ENCODE measurements at regions not wholly inside any gene's neighbourhood (a gene's known extent, or its start where the extent isn't known, plus 50 kb on each side); places are given as distances from the start of the nearest gene placed in this dataset.
"Not testable (repeated sequence)": the region's sequence is repeated elsewhere in the genome, so short reads cannot be mapped to it uniquely, and the experiment has no call there.

DNA sequence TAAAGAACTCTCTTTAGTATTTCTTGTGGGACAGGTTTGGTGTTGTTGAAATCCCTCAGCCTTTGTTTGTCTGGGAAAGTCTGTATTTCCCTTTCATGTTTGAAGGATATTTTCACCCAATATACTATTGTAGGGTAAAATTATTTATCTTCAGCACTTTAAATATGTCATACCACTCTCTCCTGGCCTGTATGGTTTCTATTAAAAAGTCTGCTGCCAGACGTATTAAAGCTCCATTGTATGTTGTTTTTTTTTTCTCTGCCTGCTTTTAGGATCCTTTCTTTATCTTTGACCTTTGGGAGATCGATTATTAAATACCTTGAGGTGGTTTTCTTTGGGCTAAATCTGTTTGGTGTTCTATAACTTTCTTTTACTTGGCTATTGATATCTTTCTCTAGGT lies 119.0 kb upstream of the TBC1D5 start:
- DNase-seq = no peak

DNA sequence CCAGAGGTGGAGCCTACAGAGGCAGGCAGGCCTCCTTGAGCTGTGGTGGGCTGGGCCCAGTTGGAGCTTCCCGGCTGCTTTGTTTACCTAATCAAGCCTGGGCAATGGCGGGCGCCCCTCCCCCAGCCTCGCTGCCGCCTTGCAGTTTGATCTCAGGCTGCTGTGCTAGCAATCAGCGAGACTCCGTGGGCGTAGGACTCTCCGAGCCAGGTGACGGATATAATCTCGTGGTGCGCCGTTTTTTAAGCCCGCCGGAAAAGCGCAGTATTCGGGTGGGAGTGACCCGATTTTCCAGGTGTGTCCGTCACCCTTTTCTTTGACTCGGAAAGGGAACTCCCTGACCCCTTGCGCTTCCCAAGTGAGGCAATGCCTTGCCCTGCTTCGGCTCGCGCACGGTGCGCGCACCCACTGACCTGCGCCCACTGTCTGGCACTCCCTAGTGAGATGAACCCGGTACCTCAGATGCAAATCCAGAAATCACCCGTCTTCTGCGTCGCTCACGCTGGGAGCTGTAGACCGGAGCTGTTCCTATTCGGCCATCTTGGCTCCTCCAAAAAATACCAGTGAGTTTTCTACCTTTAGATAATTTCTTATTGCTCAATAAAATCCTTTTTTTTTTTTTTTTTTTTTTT lies 118.5 kb upstream of the TBC1D5 start:
- not testable (repeated sequence) for DNase-seq

DNA sequence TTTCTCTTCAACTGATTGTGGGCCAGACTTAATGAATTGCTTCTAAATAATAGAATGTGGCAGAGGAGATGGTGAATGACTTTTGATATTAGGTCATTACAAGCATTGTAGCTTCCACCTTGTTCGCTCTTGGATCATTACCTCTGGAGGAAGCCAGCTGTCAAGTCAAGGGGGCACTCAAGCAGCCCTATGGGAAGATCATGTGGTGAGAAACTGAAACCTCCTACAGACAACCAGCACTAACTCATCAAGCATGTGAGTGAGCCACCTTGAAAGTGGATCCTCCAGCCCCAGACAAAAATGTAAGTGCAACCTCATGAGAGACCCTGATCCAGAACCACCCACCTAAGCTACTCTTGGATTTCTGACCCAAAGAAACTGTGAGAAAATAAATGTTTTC lies 109.8 kb upstream of the TBC1D5 start:
- no peak for DNase-seq

DNA sequence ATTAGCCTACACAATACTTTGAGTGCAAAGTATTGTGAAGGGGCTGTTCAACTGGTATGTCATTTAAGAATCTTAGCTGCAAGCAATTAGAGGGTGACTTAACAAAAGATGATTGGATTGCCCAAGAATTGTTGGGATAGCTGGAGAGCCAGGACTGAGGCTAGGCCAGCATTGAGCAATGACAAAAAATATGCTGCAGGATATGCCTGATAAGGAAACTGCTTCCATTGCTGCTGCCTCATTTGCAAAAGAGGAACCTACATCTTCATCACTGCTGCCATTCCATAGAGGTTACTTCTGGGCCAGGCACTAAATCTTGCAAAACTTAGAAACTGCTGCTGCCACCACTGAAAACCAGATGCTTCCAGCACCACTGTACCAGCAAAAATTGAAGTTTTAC lies 108.0 kb upstream of the TBC1D5 start:
- no peak for DNase-seq

DNA sequence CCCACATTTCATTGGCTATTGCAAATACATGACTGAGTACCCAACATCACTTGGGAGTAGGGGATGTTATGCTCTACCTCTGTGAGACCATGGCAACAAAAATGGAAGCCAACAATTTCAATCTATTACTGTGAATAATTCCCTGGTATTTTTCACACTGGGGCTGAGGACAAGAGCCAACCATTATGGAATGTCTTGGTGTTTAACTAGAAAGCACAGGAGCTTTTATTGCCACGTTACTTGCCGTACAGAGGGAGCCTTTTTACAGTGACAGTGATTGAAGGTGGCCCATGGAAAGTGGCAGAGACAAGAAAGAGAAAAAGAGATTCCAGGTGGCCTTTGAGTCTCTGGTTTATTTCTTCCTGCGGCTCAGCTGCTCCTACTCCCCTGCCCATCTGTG lies 105.7 kb upstream of the TBC1D5 start:
- DNase-seq = no peak

DNA sequence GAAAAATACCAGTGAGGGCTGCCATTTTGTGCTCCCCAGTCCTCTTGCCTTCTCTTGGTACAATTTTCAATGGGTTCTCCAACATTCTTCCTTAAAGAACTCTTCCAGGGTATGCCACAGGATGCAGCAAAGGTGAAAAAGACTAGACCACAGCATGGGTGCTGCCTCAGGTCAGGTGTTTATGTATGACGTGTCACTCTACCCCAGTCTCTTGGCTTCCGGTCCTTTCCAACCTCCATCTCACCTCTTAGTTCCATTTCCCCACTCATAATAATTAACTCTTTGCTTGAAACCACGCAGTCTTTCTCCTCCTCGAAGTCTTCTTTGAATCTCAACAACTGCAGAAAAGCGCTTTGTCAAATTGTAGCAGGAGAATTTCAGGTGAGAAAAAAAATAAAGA lies 104.7 kb upstream of the TBC1D5 start:
- no peak for DNase-seq

DNA sequence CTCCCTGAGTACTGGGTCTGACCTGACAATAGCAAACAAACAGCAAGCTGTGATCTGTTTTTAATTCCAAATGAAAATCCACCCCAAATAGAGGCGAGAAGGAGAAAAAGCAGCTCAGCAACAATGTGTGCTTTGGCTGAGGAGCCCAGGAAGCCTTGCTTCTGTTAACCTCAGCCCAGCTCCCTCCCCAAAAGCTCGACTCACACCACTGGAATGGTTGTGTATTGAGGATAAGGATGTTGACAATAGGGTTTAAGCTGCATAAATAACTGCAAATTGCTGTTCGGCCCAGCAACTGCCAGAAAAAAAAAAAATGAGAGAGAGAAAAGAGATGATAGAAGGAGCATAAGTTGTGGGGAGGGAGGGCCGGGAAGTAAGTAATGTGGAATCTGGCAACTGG lies 104.0 kb upstream of the TBC1D5 start:
- DNase-seq = no peak

DNA sequence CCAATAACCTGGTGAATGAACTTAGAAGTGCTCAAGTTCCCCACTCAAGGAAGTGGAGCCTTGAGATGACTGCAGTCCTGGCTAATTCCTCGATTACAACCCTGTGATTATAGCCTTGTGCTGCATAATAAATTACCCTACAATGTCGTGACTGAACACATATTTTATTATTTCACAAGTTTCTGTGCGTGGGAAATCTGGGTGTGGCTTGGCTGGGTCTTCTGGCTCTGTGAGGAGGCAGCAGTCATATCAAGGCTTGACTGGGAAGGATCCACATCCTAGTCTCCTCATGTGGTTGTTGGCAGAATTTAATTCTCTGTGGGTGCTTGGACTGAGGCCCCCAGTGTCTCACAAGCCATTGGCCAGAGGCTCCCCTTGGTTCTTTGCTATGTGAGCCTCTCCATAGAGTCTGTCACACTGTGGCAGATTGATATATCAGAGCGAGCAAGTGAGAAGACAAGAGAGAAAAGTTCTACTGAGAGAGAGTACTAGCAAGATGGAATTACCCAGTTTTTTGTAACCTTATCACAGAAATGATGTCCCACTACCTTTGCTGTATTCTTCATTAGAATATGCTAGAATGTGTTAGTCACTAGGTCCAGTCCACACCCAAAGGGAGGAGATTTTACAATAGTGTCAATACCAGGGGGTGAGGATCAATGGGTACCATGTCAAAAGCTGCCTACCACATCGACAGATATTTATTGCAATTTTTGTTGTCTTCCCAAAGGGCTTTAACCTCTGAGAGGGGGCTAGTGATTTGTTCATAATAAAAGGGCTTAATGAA lies 102.8 kb upstream of the TBC1D5 start:
- DNase-seq = no peak

DNA sequence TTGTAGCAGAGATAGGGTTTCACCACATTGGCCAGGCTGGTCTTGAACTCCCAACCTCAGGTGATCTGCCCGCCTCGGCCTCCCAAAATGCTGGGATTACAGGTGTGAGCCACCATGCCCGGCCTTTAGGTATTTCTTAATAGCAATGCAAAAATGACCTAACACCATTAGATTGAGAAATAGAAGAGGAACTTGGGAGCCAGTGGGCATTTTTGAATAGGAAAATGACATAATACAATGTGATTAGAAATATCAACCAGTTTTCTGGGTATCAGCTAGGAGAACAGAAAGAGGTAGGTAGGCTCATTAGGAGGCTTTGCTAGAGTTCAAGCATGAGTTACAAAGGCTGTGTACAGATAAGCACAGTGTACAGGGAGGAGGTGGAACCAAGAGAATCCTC lies 101.8 kb upstream of the TBC1D5 start:
- no peak for DNase-seq

DNA sequence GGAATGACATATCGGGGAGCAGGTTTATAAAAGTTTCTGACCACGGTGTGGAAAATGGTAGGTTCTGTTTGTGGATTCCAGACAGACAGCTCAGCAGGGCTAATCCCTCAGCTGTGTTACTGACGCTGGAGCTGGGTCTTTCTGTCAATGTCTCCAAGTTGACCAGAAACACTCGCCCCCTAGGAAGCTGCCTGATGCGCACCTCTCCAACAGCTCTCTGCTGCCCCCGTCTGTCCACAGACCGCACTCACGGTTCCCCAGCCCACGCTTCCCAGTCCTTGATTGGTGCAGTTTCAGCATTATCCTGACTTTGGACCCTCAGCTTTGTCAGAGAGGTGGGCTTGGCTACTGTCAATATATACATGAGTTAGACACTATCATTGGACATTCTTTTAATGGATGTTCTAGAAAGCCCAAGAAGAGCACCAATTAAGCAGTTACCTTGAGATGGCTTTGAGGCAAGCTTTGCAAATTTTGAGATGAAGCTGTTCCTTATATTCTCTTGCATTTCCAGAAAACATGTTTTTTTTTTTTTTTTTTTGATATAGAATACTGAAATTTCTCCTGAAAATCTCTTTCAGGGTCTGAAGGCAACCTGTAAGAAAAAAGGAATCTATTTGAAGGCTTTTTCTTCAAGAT lies 98.9 kb upstream of the TBC1D5 start:
- peak; percentile 87 to 89 for DNase-seq

DNA sequence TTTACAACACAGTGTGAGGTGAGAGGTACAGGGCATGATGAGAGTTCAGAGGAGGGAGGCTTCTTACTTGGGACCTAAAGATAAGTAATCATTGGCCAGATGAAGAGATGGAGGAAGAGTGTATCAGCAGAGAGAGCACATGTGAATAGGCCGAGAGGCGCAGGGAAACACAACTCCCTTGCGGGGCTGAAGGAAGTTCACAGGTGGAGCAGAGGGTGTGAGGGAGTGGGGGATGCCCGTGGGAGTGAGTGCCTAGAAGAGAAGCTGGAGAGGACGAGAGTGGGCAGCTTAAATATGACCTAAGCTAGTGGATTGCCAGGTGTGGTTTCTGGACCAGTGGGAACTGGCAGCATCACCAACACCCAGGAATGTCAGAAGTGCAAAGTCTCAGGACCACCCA lies 98.2 kb upstream of the TBC1D5 start:
- no peak for DNase-seq

DNA sequence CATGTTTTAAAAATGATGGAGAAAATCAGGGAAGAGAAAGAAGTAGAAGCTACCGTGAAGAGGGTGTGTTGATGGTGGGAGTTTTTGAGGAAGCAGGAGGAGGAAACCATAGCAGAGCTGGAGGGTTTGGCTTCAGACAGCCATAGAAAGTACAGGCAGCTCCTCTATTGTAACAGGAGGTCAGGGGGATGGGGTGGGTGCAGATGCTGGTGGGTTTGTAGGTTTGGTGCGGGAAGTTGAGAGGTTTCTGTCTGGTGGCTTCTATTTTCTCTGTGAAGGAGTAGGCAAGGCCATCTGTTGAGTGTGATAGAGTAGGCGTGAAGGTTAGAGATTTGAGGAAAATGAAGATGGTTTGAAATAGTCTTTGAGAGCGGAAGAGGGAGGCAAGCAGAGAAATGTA lies 97.7 kb upstream of the TBC1D5 start:
- DNase-seq = no peak

DNA sequence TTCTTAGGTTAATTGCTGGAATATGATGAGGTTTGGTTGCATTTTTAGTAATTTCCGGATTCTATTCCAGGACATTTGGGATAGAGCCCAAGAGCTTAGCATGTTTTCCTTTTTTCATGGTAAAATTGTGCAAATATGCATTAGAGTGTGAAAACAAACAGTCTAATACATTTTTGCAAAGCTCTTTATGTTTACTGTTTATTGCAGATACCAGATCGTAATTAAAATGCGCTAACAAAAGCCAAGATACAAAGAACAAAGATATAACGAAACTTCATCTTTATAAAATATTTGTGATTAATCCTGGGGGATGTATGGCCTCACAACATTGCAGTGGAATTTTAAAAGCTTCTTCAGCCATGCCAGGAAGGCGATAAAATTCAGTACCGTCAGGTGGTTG lies 94.5 kb upstream of the TBC1D5 start:
- DNase-seq = no peak

DNA sequence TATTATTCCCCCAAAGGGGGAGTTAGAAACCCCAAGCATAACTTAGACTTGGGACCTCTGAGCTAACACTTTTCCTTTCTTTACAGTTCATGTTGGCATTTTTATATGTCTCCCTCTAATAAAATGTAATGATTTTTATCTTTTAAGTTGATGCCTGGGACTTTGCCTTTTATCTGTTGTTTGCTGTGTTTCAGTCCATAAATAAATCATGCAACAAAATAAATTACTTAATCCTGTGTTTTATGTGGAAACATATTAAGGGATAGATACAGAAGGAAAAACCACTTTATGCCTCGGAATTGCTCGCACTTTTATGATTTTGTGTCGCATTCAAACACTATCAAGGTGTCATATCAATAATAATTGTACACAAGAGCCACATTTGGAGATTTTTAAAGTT lies 93.7 kb upstream of the TBC1D5 start:
- DNase-seq = no peak

DNA sequence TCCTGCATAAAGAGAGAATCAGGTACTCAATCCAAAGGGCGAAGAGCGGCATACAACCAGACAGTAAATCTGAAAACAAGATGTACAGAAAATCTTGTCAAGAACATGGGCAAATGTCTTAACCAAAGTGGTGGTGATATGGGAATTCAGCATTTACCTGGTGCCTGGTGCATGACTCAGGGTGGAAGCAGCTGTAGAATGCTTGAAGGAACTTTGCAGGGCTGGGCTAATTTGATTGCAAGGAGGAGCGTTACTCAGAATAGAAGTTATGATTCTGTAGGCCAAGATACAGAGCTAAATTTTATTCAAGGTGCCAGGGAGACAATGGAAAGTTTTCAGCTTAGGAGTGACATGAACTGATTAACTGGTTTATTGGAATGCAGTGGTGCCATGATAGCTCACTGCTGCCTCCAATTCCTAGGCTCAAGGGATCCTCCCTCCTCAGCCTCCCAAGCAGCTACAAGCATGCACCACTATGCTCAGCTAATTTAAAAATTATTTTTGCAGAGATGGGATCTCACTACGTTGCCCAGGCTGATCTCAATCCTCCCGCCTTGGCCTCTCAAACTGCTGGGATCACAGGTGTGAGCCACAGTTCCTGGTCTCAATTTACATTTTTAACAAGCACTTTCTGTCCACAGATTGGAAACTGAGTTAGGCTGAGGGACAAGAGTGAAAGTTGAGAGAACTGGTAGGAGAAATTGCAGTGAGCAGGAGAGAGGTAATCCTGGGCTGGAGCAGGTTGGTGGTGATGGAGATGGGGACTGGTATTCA lies 91.5 kb upstream of the TBC1D5 start:
- DNase-seq = no peak

DNA sequence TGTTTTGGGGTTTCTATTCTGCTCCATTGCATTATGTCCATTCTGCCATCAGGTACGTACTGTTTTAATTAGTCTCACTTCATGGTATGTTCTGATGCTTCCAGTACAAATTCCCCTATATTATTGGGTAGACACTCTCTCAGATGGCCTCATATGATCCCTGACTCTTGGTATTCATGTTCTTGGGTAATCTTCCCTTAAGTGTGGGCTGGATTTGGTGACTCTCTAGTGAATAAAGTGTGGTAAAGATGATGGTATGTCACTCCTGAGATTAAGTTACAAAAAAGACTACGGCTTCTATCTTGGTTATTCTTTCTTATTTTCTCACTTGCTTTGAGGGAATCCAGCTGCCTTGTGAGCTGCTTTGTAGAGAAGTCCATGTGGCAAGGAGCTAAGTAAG lies 89.6 kb upstream of the TBC1D5 start:
- DNase-seq = no peak

DNA sequence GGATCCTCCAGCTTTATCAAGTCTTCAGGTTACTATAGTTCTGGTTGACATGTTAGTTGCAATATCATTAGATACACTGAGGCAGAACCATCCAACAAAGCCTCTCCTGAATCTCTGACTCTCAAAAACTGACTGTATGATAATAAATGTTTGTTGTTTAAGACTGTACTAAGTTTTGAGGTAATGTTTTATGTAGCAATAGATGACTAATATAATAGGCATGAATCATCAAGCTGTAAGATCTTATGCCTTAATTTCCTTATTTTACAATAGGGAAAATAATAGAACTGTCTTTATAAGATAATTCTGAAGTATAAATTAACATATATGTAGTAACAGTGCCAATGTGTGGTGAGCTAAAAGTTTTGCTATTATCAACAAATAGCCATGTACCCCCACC lies 88.9 kb upstream of the TBC1D5 start:
- no peak for DNase-seq

DNA sequence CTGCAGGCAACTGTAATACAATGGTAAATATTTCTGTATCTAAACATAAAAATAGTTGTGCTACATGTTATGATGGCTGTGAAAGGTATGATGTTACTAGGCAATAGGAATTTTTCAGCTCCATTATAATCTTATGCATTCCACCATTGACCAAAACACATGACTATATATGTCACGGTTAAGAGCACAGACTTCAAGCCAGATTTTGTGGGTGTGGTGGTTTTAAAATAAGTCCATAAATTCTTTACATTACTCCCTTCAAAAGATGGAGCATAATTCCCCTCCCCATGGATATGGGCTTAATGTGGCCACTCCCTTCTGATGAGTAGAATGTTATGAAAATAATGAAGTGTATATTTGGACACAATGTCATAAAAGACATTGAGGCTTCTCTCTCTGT lies 88.4 kb upstream of the TBC1D5 start:
- no peak for DNase-seq

DNA sequence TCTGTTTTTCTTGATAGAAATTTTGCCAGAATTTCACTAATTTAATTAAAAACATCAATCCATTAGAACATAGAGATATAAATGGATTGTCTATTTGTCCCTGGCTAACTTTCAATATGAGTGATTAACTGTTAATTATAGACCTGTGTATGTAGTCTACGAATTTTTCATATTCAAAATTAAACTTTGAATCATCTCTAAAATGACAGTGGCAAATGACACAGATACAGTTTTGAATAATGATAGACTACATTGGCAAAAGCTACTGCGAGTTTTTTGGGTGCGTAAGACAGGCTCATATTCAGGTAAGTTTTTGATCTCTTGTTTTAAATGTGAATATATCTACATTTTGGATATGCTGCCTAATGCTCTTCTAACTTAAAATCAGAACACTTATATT lies 86.0 kb upstream of the TBC1D5 start:
- DNase-seq = no peak

DNA sequence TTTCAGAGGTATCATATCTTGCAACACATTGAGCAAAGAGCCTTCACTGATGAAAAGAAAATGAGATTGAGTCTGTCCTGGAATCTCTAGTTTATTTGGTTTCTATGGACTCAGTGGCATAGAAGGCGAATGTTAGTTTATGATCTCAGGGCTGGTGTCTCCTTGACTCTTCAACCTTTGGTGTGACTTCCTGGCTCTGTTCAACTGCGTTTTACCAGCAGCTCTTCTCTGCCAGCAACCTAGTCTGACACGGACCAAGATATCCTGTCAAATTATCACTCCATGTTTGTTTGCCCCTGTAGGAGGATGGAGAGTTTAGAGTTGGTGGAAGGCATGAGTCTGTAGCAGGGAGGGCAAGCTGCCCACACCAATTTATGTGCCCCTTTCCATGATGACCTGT lies 82.9 kb upstream of the TBC1D5 start:
- no peak for DNase-seq

DNA sequence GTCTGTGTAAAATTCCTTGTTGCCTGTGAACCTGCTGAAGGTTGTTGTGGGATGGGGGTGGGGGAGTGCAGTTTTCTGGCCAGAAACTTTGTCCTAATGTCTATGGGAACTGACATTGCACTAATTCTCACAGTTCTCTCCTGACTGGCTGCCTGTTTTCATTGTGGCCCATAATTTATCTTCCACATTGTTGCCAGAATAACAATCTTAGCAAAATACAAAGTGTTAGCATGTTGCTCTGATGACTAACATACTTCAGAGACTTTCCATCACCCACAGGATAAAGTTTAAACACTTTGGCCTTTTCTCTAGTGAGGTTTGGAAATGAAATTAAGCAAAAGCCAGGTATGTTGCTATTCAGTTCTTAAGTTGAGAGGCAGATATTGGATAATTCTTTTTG lies 81.4 kb upstream of the TBC1D5 start:
- DNase-seq = no peak

DNA sequence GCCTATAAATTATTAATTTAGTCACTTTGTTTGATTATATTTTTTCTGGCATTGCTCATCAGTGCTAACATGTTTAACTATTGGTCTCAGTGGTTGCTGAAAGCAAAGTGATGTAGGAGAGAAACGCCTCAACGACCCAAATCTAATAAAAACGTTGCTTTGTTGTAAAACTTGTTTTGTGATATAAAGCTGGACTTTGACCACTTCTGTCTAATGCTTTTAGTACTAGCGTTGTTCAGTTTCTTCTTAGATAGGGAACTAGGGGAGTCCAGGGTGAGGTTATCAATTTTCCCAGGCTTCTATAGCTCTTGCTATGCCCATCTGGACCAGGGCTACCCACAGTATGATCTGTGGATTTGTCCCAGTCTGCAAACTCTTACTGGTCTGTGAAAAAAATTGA lies 80.6 kb upstream of the TBC1D5 start:
- no peak for DNase-seq

DNA sequence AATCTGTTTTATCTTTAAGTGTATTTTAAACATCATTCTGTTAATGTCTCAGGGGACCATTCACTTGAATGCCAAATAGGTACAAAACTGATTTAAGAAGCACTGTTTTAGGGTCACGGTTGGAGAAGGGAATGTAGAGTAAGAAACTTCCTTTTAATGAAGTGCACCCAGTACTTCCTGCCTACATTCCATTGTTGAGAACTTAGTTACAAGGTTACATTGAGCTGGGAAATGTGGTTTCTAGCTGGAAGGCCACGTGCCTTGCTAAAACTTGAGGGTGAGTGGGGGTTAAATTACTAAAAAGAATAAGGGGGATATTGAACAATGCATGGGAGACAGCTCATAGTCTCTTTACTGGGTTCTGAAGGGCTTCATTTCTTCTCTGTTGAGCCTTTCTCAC lies 78.3 kb upstream of the TBC1D5 start:
- no peak for DNase-seq

DNA sequence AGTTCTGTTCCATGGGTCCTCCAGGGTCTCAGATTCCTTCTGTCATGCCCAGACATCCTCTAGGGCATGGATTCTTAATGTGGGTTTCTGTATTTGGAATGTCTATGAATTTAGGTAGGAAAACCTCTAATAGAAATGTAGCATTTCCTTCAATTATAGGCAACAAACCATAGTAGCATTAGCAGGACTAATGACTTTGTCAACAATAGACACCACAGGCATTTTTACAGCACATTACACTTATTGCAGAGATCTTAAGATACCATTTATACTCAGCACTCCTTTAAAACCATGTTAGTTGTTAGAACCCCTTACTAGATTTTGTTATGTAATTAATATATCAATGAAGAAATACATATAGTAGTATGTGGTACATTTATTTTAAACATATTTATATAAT lies 77.8 kb upstream of the TBC1D5 start:
- no peak for DNase-seq
